Tibial nerve (tissue), 4 donors: ENCODE measurements at regions not wholly inside any gene's neighbourhood (a gene's known extent, or its start where the extent isn't known, plus 50 kb on each side); places are given as distances from the start of the nearest gene placed in this dataset.
A peak's percentile ranks its signal among the peaks of the same experiment; 100 is the strongest.

ENCODE experiments used
- DNase-seq, 2 donors: peaks; one replicate each; pipeline ENCODE4 v3.0.0-alpha.2; 2019; ENCODE audit warnings: low spot score in 2 of 2
- H3K27ac ChIP-seq, 4 donors: fragments of 200-600 bp; sonication (generic) in 3 of 4; one replicate each; pipeline ENCODE4 v1.5.1; 2017 to 2019; ENCODE audit warnings: mild to moderate bottlenecking in 1 of 4
- H3K27me3 ChIP-seq, 2 donors: fragments of 200-600 bp; sonication (generic) in 1 of 2; one replicate each; pipeline versions ENCODE4 v1.5.1 to v1.6.0; 2017 to 2019
- H3K36me3 ChIP-seq, 3 donors: fragments of 200-600 bp; sonication (generic); one replicate each; pipeline ENCODE4 v1.5.1; 2018 to 2019
- H3K4me1 ChIP-seq, 4 donors: fragments of 200-600 bp; sonication (generic) in 3 of 4; one replicate each; pipeline ENCODE4 v1.5.1; 2017 to 2019
- H3K4me3 ChIP-seq, 4 donors: fragments of 200-600 bp; sonication (generic) in 3 of 4; one replicate each; pipeline ENCODE4 v1.5.1; 2017 to 2019; ENCODE audit warnings: mild to moderate bottlenecking in 1 of 4, moderate library complexity in 1 of 4
- H3K9me3 ChIP-seq, 4 donors: fragments of 200-600 bp; sonication (generic) in 3 of 4; one replicate each; pipeline ENCODE4 v1.5.1; 2017 to 2019
- CTCF ChIP-seq, 5 experiments: fragments of 200-600 bp in 3 of 5; fragments of 450-650 bp in 2 of 5; sonication (generic) in 3 of 5; IDR thresholded peaks; one replicate each; pipeline ENCODE4 v1.5.1; 2016 to 2019; ENCODE audit warnings: antibody characterized with exemption in 5 of 5, mild to moderate bottlenecking in 3 of 5, moderate library complexity in 2 of 5
- EP300 ChIP-seq, 2 donors: sonication (generic); formaldehyde crosslinking; IDR thresholded peaks; one replicate each; pipeline ENCODE4 v1.6.1; 2017; ENCODE audit warnings: antibody characterized with exemption in 2 of 2, mild to moderate bottlenecking in 1 of 2
- POLR2A ChIP-seq, 2 donors: fragments of 450-650 bp; IDR thresholded peaks; one replicate each; pipeline ENCODE4 v1.6.1; 2017; ENCODE audit warnings: antibody characterized with exemption in 2 of 2, mild to moderate bottlenecking in 2 of 2, moderate library complexity in 2 of 2
- WGBS, 2 donors: methylation state at CpG; one replicate each; pipeline ENCODE4 v1.1.5; 2018; 5-methylcytosine and 5-hydroxymethylcytosine counted together

DNA sequence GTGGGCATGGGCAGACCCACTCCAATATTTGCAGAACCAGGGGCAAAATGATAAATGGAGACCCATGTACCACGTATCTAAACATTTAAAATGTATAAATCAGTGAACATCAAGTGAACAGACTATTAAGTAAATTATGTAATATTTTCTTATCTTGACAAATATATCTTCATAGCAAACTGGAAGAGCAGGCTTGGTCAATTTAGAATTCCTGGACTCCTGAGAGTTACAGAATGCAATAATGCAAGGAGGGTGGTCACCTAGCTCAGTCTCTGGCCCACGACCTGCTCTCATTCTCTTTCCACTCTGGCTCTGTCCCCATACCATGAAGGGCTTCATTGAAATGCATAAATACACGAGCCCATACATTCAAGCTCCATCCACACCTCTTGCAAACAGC lies 398.0 kb downstream of the ENC1 start:
- no peaks in the 10 kb centered on the region for H3K4me1 ChIP-seq
- no peak for TF ChIP-seq POLR2A (IDR thresholded peaks at IDR 0.05)
- TF ChIP-seq EP300 (IDR thresholded peaks at IDR 0.05): no peak
- TF ChIP-seq CTCF (IDR thresholded peaks at IDR 0.05): no peak
- H3K36me3 ChIP-seq: no peaks in the 10 kb centered on the region
- whole genome bisulfite sequencing, 2 donors: 80 to 88% methylated on average over 3 of the region's 3 CpGs
- H3K27me3 ChIP-seq: no peaks in the 10 kb centered on the region
- no peak overlapping the region for H3K27ac ChIP-seq
- DNase-seq: no peak
- H3K9me3 ChIP-seq: no peaks in the 10 kb centered on the region
- no peak overlapping the region for H3K4me3 ChIP-seq

DNA sequence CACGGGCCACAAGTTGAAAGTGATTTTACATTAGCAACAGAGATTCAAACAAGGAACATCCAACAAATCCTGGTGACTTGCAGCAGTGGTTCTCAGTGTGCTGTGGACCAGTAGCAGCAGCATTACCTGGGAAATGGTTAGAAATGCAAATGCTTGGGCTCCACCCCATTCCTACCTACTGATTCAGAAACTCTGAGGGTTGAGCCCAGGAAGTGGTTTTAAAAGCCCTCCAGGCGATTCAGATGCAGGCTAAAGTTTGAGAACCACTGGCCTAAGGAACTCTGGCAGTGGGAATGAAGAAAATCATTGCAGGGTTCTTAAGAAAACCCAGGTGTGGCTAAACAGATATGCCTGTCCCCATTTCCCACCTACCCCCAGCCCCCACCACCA lies 398.8 kb downstream of the ENC1 start:
- TF ChIP-seq POLR2A (IDR thresholded peaks at IDR 0.05) (no peak), EP300 (IDR thresholded peaks at IDR 0.05) (no peak), CTCF (IDR thresholded peaks at IDR 0.05) (no peak)
- Histone ChIP-seq H3K4me1 (no peaks in the 10 kb centered on the region), H3K27me3 (no peaks in the 10 kb centered on the region), H3K9me3 (no peaks in the 10 kb centered on the region), H3K36me3 (no peaks in the 10 kb centered on the region), H3K4me3 (no peak overlapping the region), H3K27ac (no peak overlapping the region)
- 63 to 81% methylated on average over 2 of the region's 2 CpGs for WGBS, 2 donors
- DNase-seq: no peak

DNA sequence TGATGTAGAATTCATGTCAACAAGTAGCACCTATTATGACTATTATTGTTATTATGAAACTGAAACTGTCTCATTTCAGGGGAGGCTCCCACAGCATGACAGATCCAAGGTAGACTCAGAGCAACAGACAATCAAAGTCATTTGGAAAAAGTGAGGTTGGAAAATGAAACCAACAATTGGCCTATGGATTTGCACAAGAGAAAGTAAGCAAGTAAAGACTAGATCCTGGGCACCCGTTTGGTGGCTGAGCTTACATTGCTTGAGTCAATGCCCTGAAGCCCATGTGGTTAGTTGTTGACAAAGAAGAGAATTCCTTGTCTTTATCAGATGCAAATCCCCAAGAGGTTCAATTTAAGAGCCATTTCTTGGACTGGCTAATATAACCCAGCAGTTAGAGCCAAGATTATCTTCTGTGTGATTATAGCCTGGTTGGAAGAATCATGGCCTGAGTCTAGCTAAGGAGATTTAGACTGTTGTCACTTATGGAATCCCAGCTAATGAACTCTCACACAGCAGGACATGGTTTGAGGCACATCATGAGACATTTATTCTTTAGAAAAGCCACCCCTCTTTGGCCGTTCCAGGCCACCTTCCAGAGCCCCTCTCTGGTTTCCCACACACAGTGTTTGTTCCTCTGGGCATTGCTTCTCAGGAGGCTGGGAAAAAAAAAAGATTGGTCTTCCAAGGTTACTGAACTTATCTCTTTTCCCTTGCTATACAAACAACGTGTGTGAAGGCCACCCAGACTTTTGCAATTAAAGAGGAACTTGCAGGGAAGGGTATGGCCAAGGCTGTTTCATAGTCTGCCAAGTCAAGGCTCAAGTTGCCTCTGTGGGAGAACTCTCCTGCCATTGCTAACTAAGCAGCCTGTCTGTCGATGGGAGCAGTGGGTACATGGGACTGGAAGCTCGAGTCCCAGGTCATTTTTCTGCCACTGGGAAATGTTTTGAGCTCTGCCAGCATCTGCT lies 399.5 kb downstream of the ENC1 start:
- no peak overlapping the region for H3K4me3 ChIP-seq
- TF ChIP-seq POLR2A (IDR thresholded peaks at IDR 0.05): no peak
- TF ChIP-seq EP300 (IDR thresholded peaks at IDR 0.05): no peak
- no peak for TF ChIP-seq CTCF (IDR thresholded peaks at IDR 0.05)
- DNase-seq: no peak
- WGBS, 2 donors: 49 to 63% methylated on average over 5 of the region's 5 CpGs
- H3K4me1 ChIP-seq: no peaks in the 10 kb centered on the region
- no peaks in the 10 kb centered on the region for H3K36me3 ChIP-seq
- no peaks in the 10 kb centered on the region for H3K9me3 ChIP-seq
- H3K27ac ChIP-seq: no peak overlapping the region
- H3K27me3 ChIP-seq: no peaks in the 10 kb centered on the region

GRCh38 chr5:74239261-74239660 lies 401.3 kb downstream of the ENC1 start:
- H3K27ac ChIP-seq: no peak overlapping the region
- H3K4me3 ChIP-seq: no peak overlapping the region
- no peak for DNase-seq
- no peaks in the 10 kb centered on the region for H3K36me3 ChIP-seq
- H3K27me3 ChIP-seq: no peaks in the 10 kb centered on the region
- 82 to 84% methylated on average over 2 of the region's 2 CpGs for WGBS, 2 donors
- TF ChIP-seq POLR2A (IDR thresholded peaks at IDR 0.05): no peak
- TF ChIP-seq EP300 (IDR thresholded peaks at IDR 0.05): peak in 1 of 2 donors; percentile 19
- TF ChIP-seq CTCF (IDR thresholded peaks at IDR 0.05): no peak
- no peaks in the 10 kb centered on the region for H3K4me1 ChIP-seq
- H3K9me3 ChIP-seq: no peaks in the 10 kb centered on the region

GRCh38 chr5:74237571-74238145 lies 402.9 kb downstream of the ENC1 start:
- H3K4me3 ChIP-seq: no peak overlapping the region
- no peaks in the 10 kb centered on the region for H3K4me1 ChIP-seq
- H3K27ac ChIP-seq: no peak overlapping the region
- no peaks in the 10 kb centered on the region for H3K9me3 ChIP-seq
- no peaks in the 10 kb centered on the region for H3K36me3 ChIP-seq
- no peak for DNase-seq
- TF ChIP-seq CTCF (IDR thresholded peaks at IDR 0.05) (no peak), EP300 (IDR thresholded peaks at IDR 0.05) (no peak), POLR2A (IDR thresholded peaks at IDR 0.05) (no peak)
- WGBS, 2 donors: 84 to 85% methylated on average over 3 of the region's 3 CpGs
- H3K27me3 ChIP-seq: no peaks in the 10 kb centered on the region
